Neural crest cell (in vitro differentiated cells): ENCODE measurements at regions not wholly inside any gene's neighbourhood (a gene's known extent, or its start where the extent isn't known, plus 50 kb on each side); places are given as distances from the start of the nearest gene placed in this dataset.

Experiments
- DNase-seq: peaks from one replicate; pipeline ENCODE4 v3.0.0; 2021; ENCODE audit warnings: low read depth, mixed read lengths, low spot score
- H3K27ac Mint-ChIP-seq: one replicate; pipeline ENCODE4 v1.8.0; 2021; ENCODE audit warnings: mild to moderate bottlenecking, mixed read lengths; ENCODE audit not compliant: unreplicated experiment
- H3K27me3 Mint-ChIP-seq: 2 replicates; pipeline ENCODE4 v1.8.0; 2021; ENCODE audit warnings: low read depth, mild to moderate bottlenecking, mixed read lengths
- H3K36me3 Mint-ChIP-seq: 2 replicates; pipeline ENCODE4 v1.8.0; 2021; ENCODE audit warnings: low read depth, mild to moderate bottlenecking, mixed read lengths
- H3K4me1 Mint-ChIP-seq: 2 replicates; pipeline ENCODE4 v1.8.0; 2021; ENCODE audit warnings: mixed read lengths
- H3K4me3 Mint-ChIP-seq: one replicate; pipeline ENCODE4 v1.8.0; 2021; ENCODE audit warnings: mild to moderate bottlenecking, mixed read lengths
- H3K9me3 Mint-ChIP-seq: 2 replicates; pipeline ENCODE4 v1.8.0; 2021; ENCODE audit warnings: mixed read lengths
- CTCF ChIP-seq: fragments of 200-600 bp; sonication (generic); conservative IDR thresholded peaks from 2 replicates; pipeline ENCODE4 v1.5.0; 2021; ENCODE audit warnings: antibody characterized with exemption, mild to moderate bottlenecking

- TF ChIP-seq CTCF = no peak
- H3K4me3 Mint-ChIP-seq = no peak overlapping the region
- no peaks in the 10 kb centered on the region for H3K9me3 Mint-ChIP-seq
- no peaks in the 10 kb centered on the region for H3K27me3 Mint-ChIP-seq
- H3K36me3 Mint-ChIP-seq = no peaks in the 10 kb centered on the region
- DNase-seq = no peak
- peaks cover 8% of the 10 kb centered on the region for H3K4me1 Mint-ChIP-seq
- no peak overlapping the region for H3K27ac Mint-ChIP-seq
Measured at GRCh38 chr1:101167891-101168290, 68.9 kb upstream of the S1PR1 start.

- no peak for DNase-seq
- H3K4me1 Mint-ChIP-seq = peaks cover 12% of the 10 kb centered on the region
- no peaks in the 10 kb centered on the region for H3K27me3 Mint-ChIP-seq
- no peaks in the 10 kb centered on the region for H3K36me3 Mint-ChIP-seq
- no peaks in the 10 kb centered on the region for H3K9me3 Mint-ChIP-seq
- TF ChIP-seq CTCF = no peak
- no peak overlapping the region for H3K4me3 Mint-ChIP-seq
- H3K27ac Mint-ChIP-seq = no peak overlapping the region
Measured at GRCh38 chr1:101166583-101167120, 70.2 kb upstream of the S1PR1 start.

- no peak for DNase-seq
Measured at GRCh38 chr1:101165954-101166353, 70.9 kb upstream of the S1PR1 start.

GRCh38 chr1:101165532-101165931 lies 71.3 kb upstream of the S1PR1 start:
- peaks cover 6% of the 10 kb centered on the region for H3K36me3 Mint-ChIP-seq
- no peaks in the 10 kb centered on the region for H3K9me3 Mint-ChIP-seq
- no peak overlapping the region for H3K4me3 Mint-ChIP-seq
- no peak overlapping the region for H3K27ac Mint-ChIP-seq
- H3K4me1 Mint-ChIP-seq = peaks cover 12% of the 10 kb centered on the region
- no peaks in the 10 kb centered on the region for H3K27me3 Mint-ChIP-seq
- no peak for TF ChIP-seq CTCF
- DNase-seq = no peak

More at GRCh38 chr1:101165954-101166353, 70.9 kb upstream of the S1PR1 start:
- no peak for TF ChIP-seq CTCF
- Mint-ChIP-seq H3K4me1 (peaks cover 12% of the 10 kb centered on the region), H3K27me3 (no peaks in the 10 kb centered on the region), H3K4me3 (no peak overlapping the region), H3K36me3 (peaks cover 4% of the 10 kb centered on the region), H3K9me3 (no peaks in the 10 kb centered on the region), H3K27ac (peak overlapping the region; percentile 13)

- no peak for DNase-seq
- H3K27me3 Mint-ChIP-seq = no peaks in the 10 kb centered on the region
- TF ChIP-seq CTCF = no peak
- H3K36me3 Mint-ChIP-seq = peaks cover 6% of the 10 kb centered on the region
- peaks cover 12% of the 10 kb centered on the region for H3K4me1 Mint-ChIP-seq
- no peak overlapping the region for H3K27ac Mint-ChIP-seq
- H3K9me3 Mint-ChIP-seq = no peaks in the 10 kb centered on the region
- no peak overlapping the region for H3K4me3 Mint-ChIP-seq
Measured at GRCh38 chr1:101164776-101165175, 72.0 kb upstream of the S1PR1 start.
